ENCODE measurements at regions not wholly inside any gene's neighbourhood (a gene's known extent, or its start where the extent isn't known, plus 50 kb on each side); places are given as distances from the start of the nearest gene placed in this dataset.
A peak's percentile ranks its signal among the peaks of the same experiment; 100 is the strongest.

DNA sequence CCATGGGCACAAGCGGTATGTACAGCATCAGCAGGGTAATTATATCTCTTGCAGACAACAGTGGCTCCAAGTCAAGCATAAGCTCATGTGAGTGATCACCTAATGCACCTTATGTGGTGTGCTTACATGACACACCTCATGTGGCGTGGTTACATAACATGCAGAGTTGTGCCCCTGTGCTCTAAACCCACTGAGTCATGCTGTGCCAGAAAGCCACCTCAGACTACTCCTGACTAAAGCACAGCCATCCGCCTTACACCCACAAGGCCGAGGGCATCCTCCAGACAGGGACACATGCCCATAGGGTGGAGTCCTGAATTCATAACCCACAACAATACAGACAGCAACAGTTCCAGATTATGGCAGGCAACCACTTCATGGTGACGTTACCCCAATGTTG is 163.7 kb upstream of the SLC30A5 start:
- WGBS (ENCODE audit: insufficient coverage), result 90% methylated on average over 5 of the region's 5 CpGs
- H3K27me3 Mint-ChIP-seq (ENCODE audit: low read depth in 2 of 2), result peaks cover 0 to 11% of the 10 kb centered on the region in 2 donors
- no peaks in the 10 kb centered on the region for H3K36me3 ChIP-seq (ENCODE audit: control insufficient read depth, insufficient read depth, low read length)
- TF ChIP-seq, protein P1, sequence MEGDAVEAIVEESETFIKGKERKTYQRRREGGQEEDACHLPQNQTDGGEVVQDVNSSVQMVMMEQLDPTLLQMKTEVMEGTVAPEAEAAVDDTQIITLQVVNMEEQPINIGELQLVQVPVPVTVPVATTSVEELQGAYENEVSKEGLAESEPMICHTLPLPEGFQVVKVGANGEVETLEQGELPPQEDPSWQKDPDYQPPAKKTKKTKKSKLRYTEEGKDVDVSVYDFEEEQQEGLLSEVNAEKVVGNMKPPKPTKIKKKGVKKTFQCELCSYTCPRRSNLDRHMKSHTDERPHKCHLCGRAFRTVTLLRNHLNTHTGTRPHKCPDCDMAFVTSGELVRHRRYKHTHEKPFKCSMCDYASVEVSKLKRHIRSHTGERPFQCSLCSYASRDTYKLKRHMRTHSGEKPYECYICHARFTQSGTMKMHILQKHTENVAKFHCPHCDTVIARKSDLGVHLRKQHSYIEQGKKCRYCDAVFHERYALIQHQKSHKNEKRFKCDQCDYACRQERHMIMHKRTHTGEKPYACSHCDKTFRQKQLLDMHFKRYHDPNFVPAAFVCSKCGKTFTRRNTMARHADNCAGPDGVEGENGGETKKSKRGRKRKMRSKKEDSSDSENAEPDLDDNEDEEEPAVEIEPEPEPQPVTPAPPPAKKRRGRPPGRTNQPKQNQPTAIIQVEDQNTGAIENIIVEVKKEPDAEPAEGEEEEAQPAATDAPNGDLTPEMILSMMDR (IDR thresholded peaks at IDR 0.05), result no peak
- no peaks in the 10 kb centered on the region for H3K36me3 Mint-ChIP-seq
- DNase-seq (no peak), ATAC-seq (no peak)
- no peaks in the 10 kb centered on the region for H3K4me1 Mint-ChIP-seq
- H3K4me1 ChIP-seq (ENCODE audit: control insufficient read depth, insufficient read depth, low read length), result no peaks in the 10 kb centered on the region
- H3K27ac ChIP-seq (ENCODE audit: low read length), result no peak overlapping the region
- H3K27ac Mint-ChIP-seq, result no peak overlapping the region
- peaks cover 15% of the 10 kb centered on the region for H3K9me3 ChIP-seq (ENCODE audit: control insufficient read depth, insufficient read depth, low read length)
- no peak overlapping the region for H3K4me3 ChIP-seq (ENCODE audit: low read length)
- H3K27me3 ChIP-seq (ENCODE audit: control insufficient read depth, insufficient read depth, low read length), result no peaks in the 10 kb centered on the region
- H3K4me3 Mint-ChIP-seq, result no peak overlapping the region
- peaks cover 0 to 3% of the 10 kb centered on the region in 2 donors for H3K9me3 Mint-ChIP-seq
- intact Hi-C loops (cut with micrococcal nuclease), result no loop called here

DNA sequence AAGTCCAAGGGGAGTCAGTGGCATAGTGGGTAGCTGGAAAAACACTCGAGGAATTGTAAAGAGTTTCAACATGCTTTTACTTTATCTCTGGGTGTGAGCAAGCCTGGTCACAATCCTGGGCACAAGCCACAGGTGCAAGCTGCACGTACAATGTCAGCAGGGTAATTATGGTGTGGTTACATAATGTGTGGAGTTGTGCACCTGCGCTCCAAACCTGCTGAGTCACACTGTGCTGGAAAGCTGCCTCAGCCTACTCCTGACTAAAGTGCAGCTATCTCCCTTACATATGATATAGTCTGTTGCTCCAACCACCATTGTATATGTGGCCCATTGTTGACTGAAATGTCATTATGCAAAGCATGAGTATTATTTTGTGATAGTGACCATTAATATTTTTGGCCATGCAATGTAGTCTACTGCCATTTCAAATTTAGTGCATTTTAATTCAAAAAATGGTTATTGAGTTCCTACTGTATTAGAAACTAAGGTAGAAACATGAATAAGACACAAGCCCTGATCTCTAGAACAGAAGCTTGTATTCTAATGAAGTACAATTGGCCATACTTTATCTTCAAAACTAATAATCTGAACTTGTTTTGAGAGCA is 160.9 kb upstream of the SLC30A5 start:
- DNase-seq, result peak in 1 of 2 donors; percentile 59
- Mint-ChIP-seq H3K36me3 (no peaks in the 10 kb centered on the region), H3K4me1 (no peaks in the 10 kb centered on the region), H3K4me3 (no peak overlapping the region), H3K9me3 (peaks cover 0 to 3% of the 10 kb centered on the region in 2 donors), H3K27me3 (ENCODE audit: low read depth in 2 of 2) (no peaks in the 10 kb centered on the region), H3K27ac (no peak overlapping the region)
- H3K4me3 ChIP-seq (ENCODE audit: low read length), result no peak overlapping the region
- no peak for ATAC-seq
- intact Hi-C loops (cut with micrococcal nuclease), result no loop called here
- H3K4me1 ChIP-seq (ENCODE audit: control insufficient read depth, insufficient read depth, low read length), result no peaks in the 10 kb centered on the region
- no peaks in the 10 kb centered on the region for H3K27me3 ChIP-seq (ENCODE audit: control insufficient read depth, insufficient read depth, low read length)
- TF ChIP-seq, protein P1 (IDR thresholded peaks at IDR 0.05), result no peak
- 90% methylated on average over 3 of the region's 3 CpGs for WGBS (ENCODE audit: insufficient coverage)
- H3K27ac ChIP-seq (ENCODE audit: low read length), result no peak overlapping the region
- H3K36me3 ChIP-seq (ENCODE audit: control insufficient read depth, insufficient read depth, low read length), result no peaks in the 10 kb centered on the region
- H3K9me3 ChIP-seq (ENCODE audit: control insufficient read depth, insufficient read depth, low read length), result peaks cover 15% of the 10 kb centered on the region

DNA sequence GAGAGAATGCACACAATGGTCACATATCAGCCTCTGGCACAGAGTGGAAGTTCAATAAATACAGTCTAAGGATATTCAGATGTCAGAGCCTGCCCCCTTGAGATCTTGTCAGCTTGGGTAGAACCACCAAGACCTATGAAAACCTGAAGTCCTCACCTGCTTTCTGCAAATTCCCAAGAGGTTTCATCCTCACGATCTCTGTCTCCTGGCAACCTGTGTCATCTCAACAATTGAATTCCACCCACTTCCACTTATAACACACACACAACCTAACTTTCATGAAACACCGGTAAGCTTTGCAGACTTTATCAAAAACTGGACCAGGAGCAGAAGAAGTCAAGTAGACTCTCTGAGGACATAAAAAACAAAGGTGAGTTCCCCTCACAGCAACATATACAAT is 151.6 kb upstream of the SLC30A5 start:
- Mint-ChIP-seq H3K9me3 (peaks cover 0 to 2% of the 10 kb centered on the region in 2 donors), H3K27me3 (ENCODE audit: low read depth in 2 of 2) (peaks cover 10 to 13% of the 10 kb centered on the region in 2 donors), H3K36me3 (no peaks in the 10 kb centered on the region), H3K27ac (no peak overlapping the region), H3K4me1 (no peaks in the 10 kb centered on the region), H3K4me3 (no peak overlapping the region)
- intact Hi-C loops (cut with micrococcal nuclease), result no loop called here
- no peak for ATAC-seq
- TF ChIP-seq, protein P1 (IDR thresholded peaks at IDR 0.05), result no peak
- H3K27me3 ChIP-seq (ENCODE audit: control insufficient read depth, insufficient read depth, low read length), result no peaks in the 10 kb centered on the region
- H3K4me1 ChIP-seq (ENCODE audit: control insufficient read depth, insufficient read depth, low read length), result no peaks in the 10 kb centered on the region
- 98% methylated on average over 2 of the region's 2 CpGs for WGBS (ENCODE audit: insufficient coverage)
- H3K36me3 ChIP-seq (ENCODE audit: control insufficient read depth, insufficient read depth, low read length), result no peaks in the 10 kb centered on the region
- DNase-seq, result no peak
- H3K9me3 ChIP-seq (ENCODE audit: control insufficient read depth, insufficient read depth, low read length), result no peaks in the 10 kb centered on the region
- no peak overlapping the region for H3K4me3 ChIP-seq (ENCODE audit: low read length)
- H3K27ac ChIP-seq (ENCODE audit: low read length), result no peak overlapping the region

DNA sequence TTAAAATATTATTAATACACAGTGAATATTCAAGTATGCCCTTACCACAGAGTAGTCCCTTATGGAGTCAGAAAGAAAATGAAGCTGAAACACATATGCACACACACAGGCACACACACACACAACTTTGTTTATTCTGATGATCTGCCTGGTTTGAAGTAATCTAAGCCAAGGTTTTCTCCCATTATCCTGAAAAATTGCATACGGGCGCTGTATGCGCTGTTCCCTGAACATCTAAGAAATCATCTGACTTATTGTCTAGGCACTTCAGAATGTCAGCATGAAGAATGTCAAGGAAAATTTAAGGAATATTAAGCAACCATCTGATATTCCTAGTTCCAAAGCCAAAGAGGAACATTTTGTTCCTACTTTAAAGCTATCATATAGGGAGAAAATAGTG is 147.1 kb upstream of the SLC30A5 start:
- H3K27me3 Mint-ChIP-seq (ENCODE audit: low read depth in 2 of 2), result peaks cover 0 to 6% of the 10 kb centered on the region in 2 donors
- no peaks in the 10 kb centered on the region for H3K4me1 Mint-ChIP-seq
- Histone ChIP-seq H3K9me3 (ENCODE audit: control insufficient read depth, insufficient read depth, low read length) (no peaks in the 10 kb centered on the region), H3K4me3 (ENCODE audit: low read length) (no peak overlapping the region), H3K4me1 (ENCODE audit: control insufficient read depth, insufficient read depth, low read length) (no peaks in the 10 kb centered on the region), H3K27ac (ENCODE audit: low read length) (no peak overlapping the region), H3K27me3 (ENCODE audit: control insufficient read depth, insufficient read depth, low read length) (no peaks in the 10 kb centered on the region), H3K36me3 (ENCODE audit: control insufficient read depth, insufficient read depth, low read length) (no peaks in the 10 kb centered on the region)
- no peaks in the 10 kb centered on the region for H3K36me3 Mint-ChIP-seq
- intact Hi-C loops (cut with micrococcal nuclease), result no loop called here
- H3K27ac Mint-ChIP-seq, result no peak overlapping the region
- TF ChIP-seq, protein P1 (IDR thresholded peaks at IDR 0.05), result no peak
- ATAC-seq (no peak), DNase-seq (no peak)
- H3K4me3 Mint-ChIP-seq, result no peak overlapping the region
- no peaks in the 10 kb centered on the region for H3K9me3 Mint-ChIP-seq
- 97% methylated on average over 3 of the region's 3 CpGs for WGBS (ENCODE audit: insufficient coverage)
